Activated CD4-positive, alpha-beta T cell treated with anti-CD3 and anti-CD28 coated beads, Interleukin-2, amount 50 U/mL, for 4 hours (primary cell): ENCODE measurements at regions not wholly inside any gene's neighbourhood (a gene's known extent, or its start where the extent isn't known, plus 50 kb on each side); places are given as distances from the start of the nearest gene placed in this dataset.

Experiments
- DNase-seq, 2 experiments: peaks; one replicate each; pipeline ENCODE4 v3.0.0-alpha.2; 2020

GRCh38 chr2:213202011-213202410, 50.6 kb upstream of the IKZF2 start:
- no peak for DNase-seq

- no peak for DNase-seq
Observed at GRCh38 chr2:213205944-213206343, 54.5 kb upstream of the IKZF2 start.

- DNase-seq, result no peak
Observed at GRCh38 chr2:213213186-213213585, 61.8 kb upstream of the IKZF2 start.

GRCh38 chr2:213214209-213214608, 62.8 kb upstream of the IKZF2 start:
- no peak for DNase-seq

- no peak for DNase-seq
Observed at GRCh38 chr2:213216461-213216860, 65.0 kb upstream of the IKZF2 start.

- DNase-seq, result no peak
Observed at GRCh38 chr2:213219816-213220215, 64.4 kb upstream of the SPAG16 start.

GRCh38 chr2:213220967-213221603, 63.2 kb upstream of the SPAG16 start:
- no peak for DNase-seq

- no peak for DNase-seq
Observed at GRCh38 chr2:213221957-213222356, 62.3 kb upstream of the SPAG16 start.

- no peak for DNase-seq
Observed at GRCh38 chr2:213224366-213224765, 59.9 kb upstream of the SPAG16 start.

GRCh38 chr2:213225866-213226265, 58.4 kb upstream of the SPAG16 start:
- DNase-seq, result no peak

- DNase-seq, result no peak
Observed at GRCh38 chr2:213227458-213227857, 56.8 kb upstream of the SPAG16 start.

GRCh38 chr2:213228638-213229037, 55.6 kb upstream of the SPAG16 start:
- DNase-seq, result no peak

- no peak for DNase-seq
Observed at GRCh38 chr2:213229814-213230213, 54.5 kb upstream of the SPAG16 start.

- no peak for DNase-seq
Observed at GRCh38 chr2:213231966-213232365, 52.3 kb upstream of the SPAG16 start.

GRCh38 chr2:213232649-213233437, 51.4 kb upstream of the SPAG16 start:
- DNase-seq, result peak in 1 of 2 experiments; percentile 2

- no peak for DNase-seq
Observed at GRCh38 chr2:213233438-213234330, 50.6 kb upstream of the SPAG16 start.
